HEK293 (cell line): ENCODE measurements at regions not wholly inside any gene's neighbourhood (a gene's known extent, or its start where the extent isn't known, plus 50 kb on each side); places are given as distances from the start of the nearest gene placed in this dataset.

Experiments used
- CTCF ChIA-PET: fragments of 350-600 bp; formaldehyde crosslinking; extraction: SDS; loops from one replicate; lab custom pipeline; 2021; ENCODE audit warnings: antibody characterized with exemption; lab: Yijun Ruan, JAX
- POLR2A ChIA-PET: fragments of 300-600 bp; formaldehyde crosslinking; extraction: SDS; loops from one replicate; lab custom pipeline; 2020; ENCODE audit warnings: antibody characterized with exemption, inconsistent platforms; lab: Yijun Ruan, JAX
- H3K27ac ChIP-seq: fragments of 200-500 bp; sonication (Bioruptor generic); 2 replicates; pipeline ENCODE4 v1.5.1; 2014; ENCODE audit warnings: low read depth, low read length, control low read depth, inconsistent platforms; ENCODE audit errors: extremely low read depth
- H3K36me3 ChIP-seq, 2 experiments: fragments of 200-500 bp in 1 of 2; sonication (Bioruptor generic) in 1 of 2; 1 replicate in 1 of 2; 2 replicates in 1 of 2; pipeline ENCODE4 v1.5.1; 2014 to 2017; ENCODE audit warnings: inconsistent platforms in 2 of 2, low read length in 2 of 2; ENCODE audit not compliant: control insufficient read depth in 2 of 2, insufficient read depth in 1 of 2
- H3K4me1 ChIP-seq: fragments of 200-500 bp; sonication (Bioruptor generic); 2 replicates; pipeline ENCODE4 v1.5.1; 2014; ENCODE audit warnings: mild to moderate bottlenecking, low read length, inconsistent platforms; ENCODE audit not compliant: control insufficient read depth, insufficient read depth
- H3K4me3 ChIP-seq: 2 replicates; pipeline ENCODE4 v1.5.1; 2011; ENCODE audit warnings: low read depth, mild to moderate bottlenecking, control low read depth, low read length, moderate library complexity
- H3K9me3 ChIP-seq: fragments of 200-500 bp; sonication (Bioruptor generic); 2 replicates; pipeline ENCODE4 v1.5.1; 2014; ENCODE audit warnings: low read depth, low read length, inconsistent platforms; ENCODE audit not compliant: control insufficient read depth, insufficient read depth
- AEBP2 ChIP-seq: fragments of 450-650 bp; formaldehyde crosslinking; IDR thresholded peaks from 2 replicates; pipeline ENCODE4 v1.5.1; 2016; ENCODE audit warnings: missing biosample characterization, missing genetic modification characterization, borderline replicate concordance
- GLI2 ChIP-seq: fragments of 450-650 bp; formaldehyde crosslinking; IDR thresholded peaks from 2 replicates; pipeline ENCODE4; 2017; ENCODE audit warnings: missing biosample characterization, missing genetic modification characterization, low read depth, borderline replicate concordance
- PRDM4 ChIP-seq: fragments of 450-650 bp; formaldehyde crosslinking; IDR thresholded peaks from 2 replicates; pipeline ENCODE4 v1.5.1; 2017; ENCODE audit warnings: missing biosample characterization, missing genetic modification characterization
- TRIM28 ChIP-seq: IDR thresholded peaks from 2 replicates; pipeline ENCODE4 v1.6.1; 2011; ENCODE audit warnings: low read length, control low read depth, borderline replicate concordance
- ZBTB44 ChIP-seq: fragments of 450-650 bp; IDR thresholded peaks from 2 replicates; pipeline ENCODE4 v1.5.1; 2018; ENCODE audit warnings: missing biosample characterization, mild to moderate bottlenecking, missing genetic modification characterization
- ZFP37 ChIP-seq: fragments of 450-650 bp; formaldehyde crosslinking; IDR thresholded peaks from 2 replicates; pipeline ENCODE4 v1.5.1; 2016; ENCODE audit warnings: missing biosample characterization, missing genetic modification characterization
- ZNF114 ChIP-seq: fragments of 450-650 bp; formaldehyde crosslinking; IDR thresholded peaks from 2 replicates; pipeline ENCODE4 v1.5.0; 2017; ENCODE audit warnings: missing biosample characterization, missing genetic modification characterization
- ZNF16 ChIP-seq: fragments of 450-650 bp; formaldehyde crosslinking; IDR thresholded peaks from 2 replicates; pipeline ENCODE4 v1.5.1; 2016; ENCODE audit warnings: low read depth, missing biosample characterization, missing genetic modification characterization
- ZNF175 ChIP-seq: fragments of 450-650 bp; formaldehyde crosslinking; IDR thresholded peaks from 2 replicates; pipeline ENCODE4 v1.5.1; 2016; ENCODE audit warnings: missing biosample characterization, missing genetic modification characterization
- ZNF18 ChIP-seq: fragments of 450-650 bp; formaldehyde crosslinking; IDR thresholded peaks from 2 replicates; pipeline ENCODE4 v1.5.1; 2016; ENCODE audit warnings: missing biosample characterization, missing genetic modification characterization
- ZNF184 ChIP-seq: fragments of 450-650 bp; IDR thresholded peaks from 2 replicates; pipeline ENCODE4 v1.5.1; 2018; ENCODE audit warnings: missing biosample characterization, mild to moderate bottlenecking, missing genetic modification characterization
- ZNF239 ChIP-seq: fragments of 450-650 bp; formaldehyde crosslinking; IDR thresholded peaks from 2 replicates; pipeline ENCODE4 v1.5.1; 2016; ENCODE audit warnings: missing biosample characterization, missing genetic modification characterization
- ZNF324 ChIP-seq: fragments of 450-650 bp; formaldehyde crosslinking; IDR thresholded peaks from 2 replicates; pipeline ENCODE4 v1.5.1; 2016; ENCODE audit warnings: missing biosample characterization, missing genetic modification characterization
- ZNF449 ChIP-seq: fragments of 450-650 bp; formaldehyde crosslinking; IDR thresholded peaks from 2 replicates; pipeline ENCODE4 v1.5.1; 2017; ENCODE audit warnings: missing biosample characterization, mild to moderate bottlenecking, missing genetic modification characterization, moderate library complexity
- ZNF473 ChIP-seq: fragments of 450-650 bp; formaldehyde crosslinking; IDR thresholded peaks from 2 replicates; pipeline ENCODE4 v1.5.1; 2017; ENCODE audit warnings: missing biosample characterization, missing genetic modification characterization
- ZNF544 ChIP-seq: fragments of 450-650 bp; formaldehyde crosslinking; IDR thresholded peaks from 2 replicates; pipeline ENCODE4 v1.5.0; 2017; ENCODE audit warnings: missing biosample characterization, missing genetic modification characterization
- ZNF571 ChIP-seq: fragments of 450-650 bp; formaldehyde crosslinking; IDR thresholded peaks from 2 replicates; pipeline ENCODE4 v1.5.0; 2017; ENCODE audit warnings: missing biosample characterization, missing genetic modification characterization
- ZNF654 ChIP-seq: fragments of 450-650 bp; formaldehyde crosslinking; IDR thresholded peaks from 2 replicates; pipeline ENCODE4 v1.5.1; 2016; ENCODE audit warnings: low read depth, missing biosample characterization, missing genetic modification characterization
- ZNF664 ChIP-seq: fragments of 450-650 bp; formaldehyde crosslinking; IDR thresholded peaks from 2 replicates; pipeline ENCODE4 v1.5.1; 2016; ENCODE audit warnings: missing biosample characterization, missing genetic modification characterization
- ZNF670 ChIP-seq: fragments of 450-650 bp; formaldehyde crosslinking; IDR thresholded peaks from 2 replicates; pipeline ENCODE4 v1.5.1; 2016; ENCODE audit warnings: missing biosample characterization, missing genetic modification characterization, low read depth
- ZSCAN23 ChIP-seq: fragments of 450-650 bp; formaldehyde crosslinking; IDR thresholded peaks from 2 replicates; pipeline ENCODE4 v1.5.1; 2016; ENCODE audit warnings: missing biosample characterization, missing genetic modification characterization

GRCh38 chr12:24025153-24025798 lies 75.8 kb upstream of the SOX5 start:
- CTCF ChIA-PET, result interaction anchor here (0.6 to 1.8 kb wide), 3 partner anchors 12 to 586 kb away, joined by 3 to 9 read pairs (median 4); no protein-coding TSS in a partner anchor
- H3K4me1 ChIP-seq, result peaks cover 3% of the 10 kb centered on the region; the same call in 1 of the 2 replicates
- POLR2A ChIA-PET, result no interaction called here

GRCh38 chr12:24023081-24023480 lies 73.6 kb upstream of the SOX5 start:
- H3K27ac ChIP-seq, result no peak overlapping the region
- CTCF ChIA-PET, result no interaction called here
- TF ChIP-seq PRDM4 (tag by site-specific recombination), result no peak
- no peak for TF ChIP-seq ZNF184 (tag by site-specific recombination)
- no peak for TF ChIP-seq ZNF670 (tag by site-specific recombination)
- no peak for TF ChIP-seq ZNF473 (tag by site-specific recombination)
- TF ChIP-seq ZBTB44 (tag by site-specific recombination), result no peak
- no peak for TF ChIP-seq ZNF239 (tag by site-specific recombination)
- no peak for TF ChIP-seq ZNF544
- TF ChIP-seq GLI2 (tag by site-specific recombination), result no peak
- TF ChIP-seq ZNF16 (tag by site-specific recombination), result no peak
- no peak for TF ChIP-seq ZNF324 (tag by site-specific recombination)
- TF ChIP-seq ZNF449, result no peak
- no peak for TF ChIP-seq ZNF114 (tag by site-specific recombination)
- TF ChIP-seq ZNF664 (tag by site-specific recombination), result no peak
- TF ChIP-seq ZNF571, result no peak
- TF ChIP-seq AEBP2 (tag by site-specific recombination), result no peak
- TF ChIP-seq ZNF18 (tag by site-specific recombination), result no peak
- TF ChIP-seq ZNF175 (tag by site-specific recombination), result no peak
- TF ChIP-seq ZFP37 (tag by site-specific recombination), result no peak
- POLR2A ChIA-PET, result no interaction called here
- H3K9me3 ChIP-seq, result no peaks in the 10 kb centered on the region
- peaks cover 3% of the 10 kb centered on the region; the same call in 1 of the 2 replicates for H3K4me1 ChIP-seq
- H3K36me3 ChIP-seq, result no peaks in the 10 kb centered on the region
- H3K4me3 ChIP-seq, result no peak overlapping the region

More at GRCh38 chr12:24025153-24025798, 75.8 kb upstream of the SOX5 start:
- H3K27ac ChIP-seq, result no peak overlapping the region
- H3K36me3 ChIP-seq, result no peaks in the 10 kb centered on the region
- no peaks in the 10 kb centered on the region for H3K9me3 ChIP-seq
- TF ChIP-seq ZSCAN23 (tag by site-specific recombination) (no peak), ZNF654 (0 out of 2 replicates have a peak, but pooled peaks have one; percentile 5), TRIM28 (0 out of 2 replicates have a peak, but pooled peaks have one; percentile 17)
- TF ChIP-seq, all 188 proteins: peak for 2
- no peak overlapping the region for H3K4me3 ChIP-seq
